ENCODE measurements at regions not wholly inside any gene's neighbourhood (a gene's known extent, or its start where the extent isn't known, plus 50 kb on each side); places are given as distances from the start of the nearest gene placed in this dataset.
"Not testable (repeated sequence)": the region's sequence is repeated elsewhere in the genome, so short reads cannot be mapped to it uniquely, and the experiment has no call there.

DNA sequence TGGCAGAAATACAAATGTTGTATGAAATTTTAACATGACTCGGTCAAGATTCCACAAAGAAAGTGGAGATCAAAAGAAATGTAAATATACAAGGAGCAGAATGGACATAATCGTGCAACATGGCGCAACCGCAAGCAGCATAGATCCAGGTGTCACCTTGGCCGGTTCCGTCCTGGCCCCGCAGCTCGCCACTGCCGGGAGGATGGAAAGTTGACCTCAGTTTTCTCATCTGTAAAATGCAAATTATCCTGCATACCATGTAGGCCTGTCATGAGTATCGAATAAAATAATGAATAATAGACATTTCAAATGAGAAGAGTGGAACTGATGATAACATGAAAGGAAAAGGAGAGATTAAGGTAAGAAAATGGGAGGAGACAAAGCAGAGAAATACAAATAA lies 427.3 kb upstream of the SMIM21 start:
- DNase-seq (ENCODE audit: low read depth in 2 of 2) = no peak

DNA sequence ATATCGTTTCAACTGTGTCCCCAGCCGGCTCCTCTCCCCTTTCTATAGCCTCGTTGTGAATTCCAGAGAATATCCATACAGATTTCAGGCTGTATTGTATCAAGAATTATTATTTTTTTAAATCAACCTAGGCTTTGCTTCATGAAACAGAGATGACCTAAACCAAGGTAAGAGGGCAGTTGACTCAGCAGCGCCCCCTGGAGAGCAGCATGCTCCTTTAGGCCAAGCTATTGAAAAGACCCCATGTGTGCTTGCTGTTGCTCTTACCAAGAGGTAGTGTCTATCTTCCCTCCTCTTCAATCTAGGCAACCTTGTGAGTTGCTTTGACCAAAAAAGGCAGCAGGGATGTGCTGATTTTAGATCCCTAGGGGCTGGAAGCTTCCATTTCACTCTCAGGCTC lies 426.7 kb upstream of the SMIM21 start:
- DNase-seq (ENCODE audit: low read depth in 2 of 2) = peak in 1 of 2 donors; percentile 15

DNA sequence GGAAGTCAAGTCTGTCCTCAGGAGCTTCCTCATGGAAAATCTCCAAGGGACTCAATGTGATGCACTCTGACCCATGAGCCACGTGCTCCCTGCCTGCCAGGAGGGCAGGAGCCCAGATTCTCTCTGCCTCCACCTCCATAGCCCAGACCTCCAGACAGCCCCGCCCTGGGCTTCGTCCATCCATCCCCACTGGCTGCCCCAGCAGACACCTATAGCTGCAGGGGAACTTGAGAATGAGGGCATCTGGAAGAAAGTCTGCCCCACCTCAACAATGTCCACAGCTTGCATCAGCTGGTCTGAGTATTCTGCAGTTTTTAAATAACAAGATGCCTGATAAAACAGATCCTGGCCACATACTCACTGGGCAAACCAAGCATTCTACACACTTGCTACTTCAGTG lies 418.8 kb upstream of the SMIM21 start:
- no peak for DNase-seq (ENCODE audit: low read depth in 2 of 2)

DNA sequence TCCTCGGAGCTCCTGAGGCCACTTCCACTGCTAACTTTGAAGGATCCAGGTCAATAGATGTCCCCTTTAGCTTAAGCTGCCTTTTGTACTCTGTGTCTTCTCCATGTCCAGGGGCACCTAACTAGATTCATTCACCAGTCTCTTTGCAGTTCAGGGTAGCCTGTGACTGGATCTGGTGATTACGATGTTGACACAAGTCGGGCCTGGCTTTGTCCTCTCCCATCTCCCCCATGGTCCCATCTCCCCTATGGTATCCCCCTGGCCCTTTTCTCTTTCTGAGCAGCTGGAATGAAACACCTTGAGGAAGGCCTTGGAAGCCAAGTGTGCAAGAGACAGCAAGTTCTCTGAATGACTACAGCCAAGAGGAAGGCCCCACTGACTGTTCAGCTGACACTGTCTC lies 417.9 kb upstream of the SMIM21 start:
- no peak for DNase-seq (ENCODE audit: low read depth in 2 of 2)

DNA sequence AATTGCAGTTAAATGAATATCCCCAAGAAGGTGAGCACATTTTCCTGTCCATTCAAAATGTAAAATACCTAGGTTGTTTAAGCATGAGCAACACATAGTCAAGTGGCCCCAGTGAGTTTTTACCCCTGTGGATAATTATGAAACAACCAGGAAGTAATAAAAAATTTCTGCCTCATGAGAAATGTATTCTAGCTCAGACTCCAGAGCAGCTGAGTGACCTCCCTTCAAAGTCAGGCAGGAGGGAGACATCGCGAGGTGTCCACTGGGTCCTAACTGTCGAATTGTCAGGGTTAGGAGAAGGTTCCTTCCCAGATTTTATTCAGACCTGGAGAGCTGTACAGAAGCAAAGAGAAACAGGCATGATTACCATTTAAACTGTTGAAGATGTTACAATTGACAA lies 416.6 kb upstream of the SMIM21 start:
- DNase-seq (ENCODE audit: low read depth in 2 of 2) = no peak

DNA sequence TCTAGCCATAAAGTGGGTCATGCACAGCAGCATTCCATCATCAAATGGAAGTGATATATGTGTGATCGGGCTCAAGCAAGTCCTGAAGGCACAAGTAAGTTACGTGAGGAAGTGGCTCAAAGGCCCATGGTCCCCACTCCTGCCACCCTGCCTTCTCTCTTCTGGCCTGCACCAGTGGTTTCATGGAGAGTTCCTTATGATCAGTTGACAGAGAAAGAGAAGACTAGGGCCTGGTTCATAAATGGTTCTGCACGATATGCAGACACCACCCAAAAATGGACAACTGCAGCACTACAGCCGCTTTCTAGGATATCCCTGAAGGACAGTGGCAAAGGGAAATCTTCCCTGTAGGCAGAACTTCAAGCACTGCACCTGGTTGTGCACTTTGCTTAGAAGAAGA lies 412.6 kb upstream of the SMIM21 start:
- DNase-seq (ENCODE audit: low read depth in 2 of 2) = no peak

DNA sequence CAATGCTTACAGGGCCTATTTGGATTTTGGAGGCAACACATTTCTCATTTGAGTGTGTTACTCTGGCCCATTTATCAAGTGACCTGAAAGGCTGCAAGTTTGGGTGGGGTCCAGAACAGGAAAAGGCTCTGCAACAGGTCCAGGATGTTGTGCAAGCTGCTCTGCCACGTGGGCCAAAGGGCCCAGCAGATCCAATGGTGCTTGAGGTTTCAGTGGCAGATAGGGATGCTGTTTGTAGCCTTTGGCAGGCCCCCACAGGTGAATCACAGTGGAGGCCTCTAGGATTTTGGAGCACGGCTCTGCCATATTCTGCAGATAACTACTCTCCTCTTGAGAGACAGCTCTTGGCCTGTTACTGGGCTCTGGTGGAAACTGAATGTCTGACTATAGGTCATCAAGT lies 412.2 kb upstream of the SMIM21 start:
- not testable (repeated sequence) for DNase-seq (ENCODE audit: low read depth in 2 of 2)

DNA sequence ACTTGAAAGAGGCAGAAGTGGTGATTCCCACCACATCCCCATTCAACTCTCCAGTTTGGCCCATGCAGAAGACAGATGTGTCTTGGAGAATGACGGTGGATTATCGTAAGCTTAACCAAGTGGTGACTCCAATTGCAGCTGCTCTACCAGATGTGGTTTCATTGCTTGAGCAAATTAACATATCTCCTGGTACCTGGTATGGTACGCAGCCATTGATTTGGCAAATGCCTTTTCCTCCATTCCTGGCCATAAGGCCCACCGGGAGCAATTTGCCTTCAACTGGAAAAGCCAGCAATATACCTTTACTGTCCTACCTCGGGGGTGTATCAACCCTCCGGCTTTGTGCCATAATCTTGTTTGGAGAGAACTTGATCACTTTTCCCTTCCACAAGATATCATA lies 411.5 kb upstream of the SMIM21 start:
- DNase-seq (ENCODE audit: low read depth in 2 of 2) = no peak

DNA sequence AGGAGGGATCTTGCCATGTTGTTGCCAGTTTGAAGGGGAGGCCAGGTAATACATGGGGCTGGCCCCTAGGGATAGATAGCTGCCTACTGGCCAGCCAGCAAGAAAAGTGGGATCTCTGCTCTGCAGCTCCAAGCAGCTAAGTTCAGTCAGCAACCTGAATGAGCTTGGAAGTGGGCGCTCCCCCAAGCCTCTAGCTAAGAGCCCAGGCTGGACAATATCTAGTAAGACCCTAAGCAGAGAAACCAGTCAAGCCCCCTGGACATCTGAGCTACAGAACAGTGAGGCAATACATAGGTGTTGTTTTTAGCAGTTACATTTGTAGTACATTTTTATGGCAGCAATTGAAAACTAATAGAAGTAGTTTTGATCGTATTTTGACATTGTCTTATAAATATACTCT lies 409.8 kb upstream of the SMIM21 start:
- DNase-seq (ENCODE audit: low read depth in 2 of 2) = no peak

DNA sequence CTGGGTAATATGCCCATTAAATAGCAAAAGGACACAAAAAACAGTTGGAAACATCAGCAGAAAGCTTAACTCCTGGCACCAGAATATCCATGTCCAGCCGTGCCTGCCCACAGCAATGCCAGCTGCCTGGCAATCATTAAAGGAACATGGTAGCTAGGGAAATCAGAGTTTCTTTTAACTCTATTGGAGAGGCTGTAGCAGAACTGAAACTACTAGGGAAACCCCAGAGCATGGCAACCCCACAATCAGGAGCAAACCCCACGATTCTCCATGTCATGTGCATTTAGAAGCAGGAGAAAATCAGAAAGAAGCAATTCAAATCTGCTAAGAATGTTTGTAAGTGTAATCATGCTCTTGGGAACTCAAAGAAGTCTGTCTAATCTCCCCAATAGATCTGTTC lies 409.0 kb upstream of the SMIM21 start:
- no peak for DNase-seq (ENCODE audit: low read depth in 2 of 2)

DNA sequence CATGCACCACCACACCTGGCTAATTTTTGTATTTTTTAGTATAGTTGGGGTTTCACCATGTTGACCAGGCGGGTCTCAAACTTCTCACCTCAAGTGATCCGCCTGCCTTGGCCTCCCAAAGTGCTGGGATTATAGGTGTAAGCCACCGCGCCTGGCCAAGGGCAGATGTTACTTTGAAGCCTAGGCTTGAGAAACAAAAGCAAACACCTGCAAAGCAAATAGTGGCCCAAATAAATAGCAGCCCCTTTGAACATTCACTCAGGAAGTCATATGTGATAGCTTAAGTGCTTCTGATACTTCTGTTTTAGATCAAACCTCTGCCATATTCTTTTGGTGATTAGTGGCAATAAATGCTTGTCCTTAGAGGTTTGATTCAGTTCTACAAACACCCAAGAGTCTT lies 404.5 kb upstream of the SMIM21 start:
- DNase-seq (ENCODE audit: low read depth in 2 of 2) = no peak

DNA sequence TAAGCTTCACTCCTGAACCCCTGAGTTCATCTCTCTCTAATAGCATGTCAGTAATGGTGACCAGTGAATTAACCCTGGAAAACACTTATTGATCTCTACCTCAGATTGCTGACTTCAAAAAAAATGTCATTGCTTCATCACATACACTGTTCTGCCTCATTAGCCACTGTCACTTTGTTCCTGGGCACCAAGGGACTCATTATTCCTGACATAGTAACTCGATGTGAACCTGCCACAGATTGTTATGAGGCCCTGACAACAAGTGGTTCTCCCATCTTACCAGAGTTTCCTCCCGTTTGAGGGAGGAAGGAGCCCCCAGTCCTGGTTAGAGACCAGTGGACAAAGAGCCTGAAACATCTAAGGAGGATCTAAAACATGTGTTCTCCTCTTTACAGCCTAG lies 403.3 kb upstream of the SMIM21 start:
- DNase-seq (ENCODE audit: low read depth in 2 of 2) = no peak

DNA sequence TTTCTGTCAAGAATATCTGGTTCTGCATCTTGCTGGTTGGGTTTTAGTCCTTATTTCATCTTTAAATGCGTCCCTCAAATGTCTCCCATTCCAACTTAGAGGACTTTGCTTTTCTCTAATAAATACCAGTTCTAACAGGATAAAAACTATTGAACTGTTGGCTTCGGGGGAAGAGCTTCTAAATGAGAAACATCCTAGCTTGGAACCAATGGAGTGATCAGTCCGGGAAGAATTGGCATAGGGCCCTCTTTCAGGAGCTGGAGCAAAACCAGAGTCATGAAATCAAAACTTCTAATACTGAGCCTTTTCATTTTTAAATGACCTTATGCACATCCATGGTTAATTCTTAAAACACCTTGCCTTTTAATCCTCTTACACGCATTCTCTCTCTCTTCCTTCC lies 401.6 kb upstream of the SMIM21 start:
- DNase-seq (ENCODE audit: low read depth in 2 of 2) = no peak

DNA sequence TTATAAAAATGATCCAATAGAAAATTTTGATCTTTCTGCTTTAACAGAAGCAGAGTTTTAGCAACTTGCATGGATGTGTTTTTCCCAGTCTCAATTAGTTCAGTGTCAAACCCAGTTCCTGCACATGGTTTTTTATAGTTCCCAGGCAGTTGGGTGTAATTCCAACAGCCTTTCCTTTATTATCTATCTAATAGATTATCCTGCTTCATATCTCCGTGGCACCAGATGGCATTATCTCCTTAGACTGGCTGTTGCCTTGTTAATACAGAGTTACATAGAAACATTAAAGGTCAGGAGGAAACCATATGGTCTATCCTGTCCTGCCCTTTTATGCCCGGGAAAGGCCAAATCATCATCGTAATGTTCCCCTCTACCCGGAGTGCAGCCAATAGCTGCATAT lies 400.9 kb upstream of the SMIM21 start:
- DNase-seq (ENCODE audit: low read depth in 2 of 2) = no peak

DNA sequence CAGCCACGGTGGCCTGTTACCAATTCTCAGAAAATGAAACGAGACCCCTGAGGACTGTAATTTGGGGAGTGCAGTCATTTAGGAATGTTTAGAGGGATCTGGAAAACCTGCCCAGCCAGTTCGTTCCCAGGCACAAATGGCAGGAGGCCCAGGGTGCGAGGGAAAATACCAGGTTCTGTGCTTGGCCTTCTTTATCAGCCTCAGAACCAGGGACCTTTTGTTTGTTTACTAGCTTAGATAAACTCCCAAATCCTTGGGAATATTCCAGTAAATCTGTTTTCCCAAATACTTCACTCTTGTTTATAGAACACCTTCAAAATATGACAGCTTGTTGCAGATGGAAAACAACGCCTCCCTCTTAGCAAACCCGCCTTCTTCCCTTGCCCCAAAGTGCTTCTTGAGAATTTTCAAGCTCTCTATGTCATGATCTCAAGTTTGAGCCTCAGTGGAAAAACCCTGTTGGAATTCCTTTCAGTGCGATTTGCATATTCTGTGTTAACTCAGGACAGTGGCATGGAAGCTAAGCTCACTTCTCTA lies 400.3 kb upstream of the SMIM21 start:
- DNase-seq (ENCODE audit: low read depth in 2 of 2) = no peak

DNA sequence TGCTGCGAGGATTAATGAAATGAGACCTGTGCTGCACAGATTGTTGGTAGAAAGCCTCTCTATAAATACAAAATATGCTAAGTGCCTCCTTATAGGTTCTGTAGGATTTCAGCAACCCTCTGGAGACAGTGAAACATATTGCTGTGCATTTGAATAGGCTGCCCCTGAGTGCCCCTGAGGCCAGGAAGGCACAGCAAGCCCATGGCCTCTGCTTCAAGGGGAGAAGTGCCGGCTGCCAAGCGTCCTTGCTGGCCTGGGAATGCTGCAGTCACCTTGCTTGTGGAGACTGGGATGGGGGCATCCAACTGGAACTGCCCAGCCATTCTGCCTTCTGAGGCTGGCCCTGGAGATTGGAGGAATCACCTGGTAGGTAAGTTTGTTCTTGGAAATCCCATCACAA lies 397.2 kb upstream of the SMIM21 start:
- DNase-seq (ENCODE audit: low read depth in 2 of 2) = no peak

DNA sequence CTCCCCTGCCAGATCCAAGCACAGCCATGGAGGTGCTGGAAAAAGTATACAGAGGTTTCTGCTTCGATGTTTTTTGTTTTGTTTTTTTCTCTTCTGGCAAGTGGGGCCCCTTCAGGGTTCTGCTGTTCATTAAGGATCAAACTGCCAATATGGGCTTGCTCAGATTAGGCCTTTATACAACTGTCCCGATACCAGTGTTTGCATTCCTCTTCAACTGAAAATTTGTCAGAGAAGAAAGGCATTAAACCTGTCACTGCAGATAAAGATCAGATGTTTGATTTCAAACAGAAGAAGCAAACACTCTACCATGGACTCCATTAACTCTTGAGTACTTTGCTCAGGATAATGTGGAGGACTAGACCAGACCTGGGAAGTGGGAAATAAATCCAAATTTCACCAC lies 396.0 kb upstream of the SMIM21 start:
- DNase-seq (ENCODE audit: low read depth in 2 of 2) = no peak

DNA sequence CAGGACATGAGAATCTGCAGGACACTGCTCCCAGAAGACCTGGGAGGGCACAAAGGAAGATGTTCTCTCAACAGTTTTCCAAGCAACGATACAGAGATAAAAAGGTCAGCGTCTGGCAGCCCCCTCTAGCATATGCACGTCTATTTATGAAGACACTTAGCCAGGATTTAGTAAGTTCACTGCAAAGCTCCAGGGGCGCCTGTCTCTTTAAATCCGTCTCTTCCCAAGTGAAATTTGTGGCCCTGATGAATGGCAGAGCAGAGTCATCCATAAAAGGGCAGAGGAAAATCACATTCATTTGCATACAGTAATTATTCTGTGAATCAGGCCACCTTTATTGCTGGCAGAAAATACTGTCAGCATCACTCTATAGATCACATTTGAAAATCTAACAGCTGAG lies 390.9 kb upstream of the SMIM21 start:
- no peak for DNase-seq (ENCODE audit: low read depth in 2 of 2)

DNA sequence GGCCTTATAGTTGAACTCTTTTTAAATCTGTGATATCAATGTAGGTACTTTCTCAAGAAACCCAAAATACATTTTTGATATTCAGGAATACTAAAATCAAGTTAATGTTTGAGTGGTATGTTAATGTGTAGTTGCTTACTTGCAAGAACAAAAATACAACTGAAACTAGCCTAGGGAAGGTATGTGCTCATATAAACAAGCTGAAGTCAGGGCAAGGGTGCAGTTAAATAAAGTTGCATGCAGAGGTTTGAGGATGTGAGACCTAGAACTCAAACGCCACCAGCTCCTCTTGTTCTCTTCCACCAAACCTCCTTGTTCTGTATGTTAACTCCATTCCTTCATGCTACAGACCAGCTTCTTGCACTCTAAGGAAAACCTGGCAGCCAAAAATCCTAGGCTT lies 388.3 kb upstream of the SMIM21 start:
- DNase-seq (ENCODE audit: low read depth in 2 of 2) = no peak

DNA sequence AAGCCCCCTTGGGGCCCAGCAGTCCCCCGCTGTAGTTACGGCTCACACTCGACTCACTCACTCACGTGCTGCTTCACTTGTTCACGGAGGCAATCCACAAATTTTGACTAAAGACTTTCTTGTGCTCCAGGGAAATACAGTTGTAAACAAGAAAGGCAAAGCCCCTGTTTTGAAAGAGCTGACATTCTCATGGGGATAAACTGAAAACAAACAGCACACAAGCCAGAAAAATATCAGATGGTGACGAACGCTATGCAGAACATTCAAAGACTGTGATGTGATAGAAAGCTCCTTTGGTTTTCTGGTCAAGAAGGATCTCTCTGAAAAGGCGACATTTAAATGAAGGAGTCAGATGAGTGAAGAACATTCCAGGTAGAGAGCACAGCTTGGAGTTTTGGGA lies 385.3 kb upstream of the SMIM21 start:
- no peak for DNase-seq (ENCODE audit: low read depth in 2 of 2)

DNA sequence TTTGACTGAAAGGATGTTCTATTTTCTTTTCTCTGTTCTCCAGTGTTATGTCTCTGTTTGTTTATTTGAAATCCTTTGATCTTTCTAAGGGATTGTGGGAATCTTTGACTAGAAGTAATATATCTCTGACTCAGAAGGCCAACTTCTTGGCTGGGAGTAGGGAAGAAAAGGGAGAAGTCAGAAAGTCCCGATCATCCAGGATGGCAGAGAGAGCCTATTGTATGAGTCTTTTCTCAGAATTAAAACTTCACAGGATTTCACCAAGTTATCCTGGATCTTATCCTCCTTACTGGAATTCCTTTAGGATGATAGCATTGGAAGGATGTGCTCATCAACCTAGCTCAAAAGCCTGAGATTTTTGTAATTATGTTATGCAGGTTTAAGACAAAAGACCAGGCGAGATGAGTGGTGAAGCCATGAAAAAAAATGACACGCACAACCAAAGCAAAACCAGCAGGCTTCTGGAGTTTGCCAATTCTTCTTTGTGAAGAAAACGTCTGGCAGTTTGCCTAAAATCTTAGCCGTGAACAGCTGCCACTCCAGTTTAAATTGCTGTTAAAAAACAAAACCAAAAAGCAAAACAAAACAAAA lies 383.6 kb upstream of the SMIM21 start:
- DNase-seq (ENCODE audit: low read depth in 2 of 2) = no peak

DNA sequence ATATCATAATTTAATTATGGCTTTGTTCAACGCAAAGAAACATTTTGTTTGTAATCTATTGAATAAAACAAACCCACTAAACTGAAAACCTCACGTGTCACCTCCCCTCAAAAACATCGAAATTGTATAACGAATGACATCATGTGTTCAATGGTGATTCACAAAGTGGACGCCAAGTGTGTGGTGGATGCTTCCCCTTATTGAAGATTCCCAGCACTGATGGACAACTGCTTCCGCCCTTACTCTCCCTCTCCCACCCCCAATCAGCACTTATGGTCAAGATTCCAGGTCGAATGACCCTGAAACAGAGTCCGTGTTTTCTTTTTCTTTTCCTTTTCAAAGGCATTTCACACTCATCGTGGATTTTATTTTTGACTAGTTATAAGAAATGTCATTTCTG lies 383.0 kb upstream of the SMIM21 start:
- DNase-seq (ENCODE audit: low read depth in 2 of 2) = no peak

DNA sequence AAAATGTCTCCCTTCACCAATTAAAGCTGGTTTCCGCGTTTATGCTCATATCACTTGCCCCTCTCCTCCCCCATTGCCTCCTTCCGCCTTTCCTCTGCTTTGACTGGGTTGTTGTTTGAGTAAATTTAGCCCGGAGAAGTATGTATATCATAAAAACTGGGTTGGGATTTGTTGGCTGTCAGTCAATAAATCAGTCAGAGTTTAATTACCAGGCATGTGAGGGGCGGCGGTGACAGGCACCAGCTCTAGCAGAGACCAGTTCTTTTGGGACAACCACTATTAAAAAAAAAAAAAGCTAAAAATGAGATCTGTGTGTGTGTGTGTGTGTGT lies 382.4 kb upstream of the SMIM21 start:
- DNase-seq (ENCODE audit: low read depth in 2 of 2) = no peak

DNA sequence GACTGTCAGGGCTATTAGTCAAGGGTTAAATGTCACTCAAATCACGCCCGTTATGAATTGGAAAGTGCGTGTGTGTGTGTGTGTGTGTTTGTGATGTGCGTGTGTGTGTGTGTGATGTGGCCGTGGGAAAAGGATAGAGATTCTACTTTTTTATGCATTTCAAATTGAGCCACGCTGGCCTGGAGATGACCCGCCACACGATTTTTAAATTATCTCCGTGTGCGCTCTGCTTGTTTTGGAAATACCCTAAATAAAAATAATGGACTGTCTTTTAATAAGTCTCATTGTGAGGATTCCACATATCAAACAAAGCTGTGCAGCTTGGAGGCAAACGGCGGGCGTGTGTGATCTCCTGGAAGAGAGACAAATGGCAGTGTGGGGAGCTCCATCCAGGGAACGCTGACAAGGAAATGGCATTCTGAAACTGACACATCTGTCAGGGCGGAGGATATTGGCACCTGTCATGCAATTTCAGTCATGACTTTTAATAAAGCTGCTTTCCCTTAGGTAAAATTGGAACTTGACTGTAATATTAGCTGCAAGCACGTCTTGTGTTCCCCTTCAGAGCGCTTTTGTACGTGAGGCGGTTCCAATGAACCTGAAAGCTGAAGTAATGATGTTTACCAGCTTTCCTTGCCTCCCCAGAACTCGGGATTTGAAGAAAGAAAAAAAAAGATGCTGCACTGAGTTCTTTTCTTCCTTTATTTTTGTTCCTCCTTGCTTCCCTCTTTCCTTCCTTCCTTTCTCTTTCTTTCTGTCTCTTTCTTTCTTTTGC lies 381.8 kb upstream of the SMIM21 start:
- no peak for DNase-seq (ENCODE audit: low read depth in 2 of 2)

Measured in stimulated activated CD8-positive, alpha-beta memory T cell treated with anti-CD3 and anti-CD28 coated beads, Interleukin-2, amount 100 ng/mL, for 48 hours (primary cell).